GM19397 (cell line): ENCODE measurements at regions not wholly inside any gene's neighbourhood (a gene's known extent, or its start where the extent isn't known, plus 50 kb on each side); places are given as distances from the start of the nearest gene placed in this dataset.

Experiments
- ATAC-seq: cut with Tn5 transposase; IDR thresholded peaks from one replicate; pipeline ENCODE4 v1.9.1; 2021; ENCODE audit warnings: mild to moderate bottlenecking, moderate library complexity; ENCODE audit not compliant: unreplicated experiment

GRCh38 chr4:83172371-83172770 lies 57.8 kb upstream of the PLAC8 start:
- no peak for ATAC-seq

DNA sequence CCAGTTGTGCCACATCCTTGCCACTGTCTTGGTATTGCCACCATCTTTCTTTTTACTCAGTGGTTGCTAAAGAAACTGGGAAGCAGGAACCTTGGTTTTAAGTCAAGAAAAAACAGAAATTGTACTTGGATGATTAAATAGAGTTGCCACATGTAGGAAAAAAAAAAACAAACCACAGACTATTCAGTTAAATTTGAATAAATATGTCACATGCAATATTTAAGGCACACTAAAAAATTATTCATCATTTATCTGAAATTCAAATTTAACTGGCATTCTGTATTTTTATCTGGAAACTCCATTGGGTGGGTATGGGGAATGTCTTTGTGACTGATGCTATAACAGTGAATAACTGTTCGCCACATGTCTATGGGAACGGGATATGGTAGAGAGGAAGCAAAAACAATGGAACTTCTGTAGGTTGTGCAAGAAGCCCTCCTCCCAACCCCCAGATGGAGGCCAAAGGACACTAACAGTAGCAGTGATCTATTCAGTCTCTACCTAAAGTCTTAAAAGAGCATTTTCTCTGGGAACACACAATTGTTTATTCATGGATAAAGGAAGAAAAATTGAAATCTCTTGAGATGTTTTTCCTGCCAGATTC lies 57.0 kb upstream of the PLAC8 start:
- ATAC-seq = no peak

- no peak for ATAC-seq
These were observed 56.4 kb upstream of the PLAC8 start for GRCh38 chr4:83170952-83171399.
